GM18498 (cell line): ENCODE measurements at regions not wholly inside any gene's neighbourhood (a gene's known extent, or its start where the extent isn't known, plus 50 kb on each side); places are given as distances from the start of the nearest gene placed in this dataset.
"Not testable (repeated sequence)": the region's sequence is repeated elsewhere in the genome, so short reads cannot be mapped to it uniquely, and the experiment has no call there.

ENCODE experiments used
- ATAC-seq: cut with Tn5 transposase; IDR thresholded peaks from one replicate; pipeline ENCODE4 v1.9.1; 2021; ENCODE audit warnings: mild to moderate bottlenecking, moderate library complexity; ENCODE audit not compliant: unreplicated experiment

- ATAC-seq = no peak
Measured at GRCh38 chr4:85018983-85019382, 52.5 kb upstream of the WDFY3 start.

DNA sequence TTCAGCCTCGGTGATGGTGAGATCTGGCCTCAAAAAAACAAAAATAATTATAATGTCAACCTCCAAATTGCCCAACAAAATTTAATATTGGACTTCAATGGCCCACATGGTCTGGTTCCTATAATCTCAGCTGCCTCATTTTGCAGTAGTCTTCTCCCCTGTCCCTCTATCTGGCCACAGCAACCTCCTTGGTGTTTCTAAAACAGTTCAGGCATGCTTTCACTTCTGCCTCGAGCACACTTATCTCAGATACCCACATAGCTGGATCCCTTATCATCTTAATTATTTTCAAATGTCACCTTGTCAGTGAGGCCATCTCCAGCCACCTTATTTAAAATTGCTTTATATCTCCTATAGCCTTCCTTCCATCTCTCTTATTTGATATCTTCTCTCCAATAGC lies 52.9 kb upstream of the WDFY3 start:
- no peak for ATAC-seq

DNA sequence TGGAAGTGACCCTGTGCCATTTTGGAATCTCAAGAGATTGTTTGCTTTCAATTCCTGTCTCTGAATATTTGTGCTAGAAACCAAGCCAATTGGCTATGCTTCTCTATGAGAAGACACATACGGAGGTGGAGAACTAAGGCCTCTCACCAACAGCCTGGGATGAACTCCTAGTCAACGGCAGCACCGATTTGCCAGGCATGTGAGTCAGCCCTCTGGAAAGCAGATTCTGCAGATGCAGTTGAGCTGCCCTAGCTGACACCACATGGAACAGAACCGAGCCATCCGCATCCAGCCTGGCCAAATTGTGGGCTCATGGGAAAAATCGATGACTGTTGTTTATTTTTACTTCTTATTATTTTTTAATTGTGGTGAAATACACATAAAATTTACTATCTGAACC lies 58.2 kb upstream of the WDFY3 start:
- no peak for ATAC-seq

DNA sequence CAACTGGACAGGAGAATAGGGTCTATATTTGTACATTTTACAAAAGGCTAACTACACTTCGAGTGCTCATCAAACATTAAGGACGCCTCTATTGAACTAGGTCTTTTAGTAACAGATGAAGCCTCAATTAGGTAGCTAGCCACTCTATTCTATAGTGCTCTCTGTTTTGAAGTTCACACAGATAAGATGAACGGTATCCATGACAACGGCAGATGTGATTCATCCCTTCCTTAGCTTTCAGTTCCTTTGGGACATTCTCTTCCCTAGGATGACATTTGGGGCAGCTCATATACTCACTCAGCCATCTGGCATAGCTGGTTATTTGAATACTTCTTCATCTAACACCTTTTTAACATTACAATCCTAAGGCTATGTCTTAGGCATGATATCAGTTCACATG lies 62.4 kb upstream of the WDFY3 start:
- no peak for ATAC-seq

DNA sequence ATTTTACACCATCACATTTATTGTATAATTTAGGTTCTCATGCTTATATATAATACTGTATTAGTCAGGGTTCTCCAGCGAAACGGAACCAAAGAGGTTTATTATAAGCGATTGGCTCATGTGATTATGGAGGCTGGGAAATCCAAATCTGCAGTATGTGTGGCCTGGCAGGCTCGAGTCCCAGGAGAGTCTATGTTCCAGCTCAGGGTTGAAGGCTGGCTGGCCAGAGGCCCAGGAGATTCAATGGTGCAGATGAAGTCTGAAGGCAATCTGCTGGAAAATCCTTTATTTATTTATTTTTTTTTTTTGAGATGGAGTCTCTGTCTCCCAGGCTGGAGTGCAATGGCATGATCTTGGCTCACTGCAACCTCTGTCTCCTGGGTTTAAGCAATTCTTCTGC lies 63.0 kb upstream of the WDFY3 start:
- no peak for ATAC-seq

GRCh38 chr4:85030156-85030555 lies 63.7 kb upstream of the WDFY3 start:
- no peak for ATAC-seq

- not testable (repeated sequence) for ATAC-seq
Measured at GRCh38 chr4:85033838-85034237, 67.3 kb upstream of the WDFY3 start.

DNA sequence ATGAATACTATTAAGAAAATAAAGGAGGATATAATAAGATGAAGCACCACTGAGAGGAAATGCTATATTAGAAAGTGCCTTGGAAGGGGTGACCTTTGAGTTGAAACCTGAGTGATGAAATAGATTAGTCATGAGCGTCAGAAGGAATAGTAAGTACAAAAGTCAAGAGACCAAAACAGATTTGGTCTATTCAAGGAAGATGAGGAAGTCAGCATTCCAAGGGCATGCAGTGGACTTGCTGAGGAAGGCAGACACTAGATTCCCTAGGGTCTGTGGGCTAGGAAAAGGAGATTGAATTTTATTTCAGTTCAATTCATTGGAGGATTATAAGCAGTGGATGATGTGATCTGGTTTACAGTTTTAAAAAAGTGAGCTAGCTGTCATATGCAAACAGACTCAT lies 73.0 kb upstream of the WDFY3 start:
- no peak for ATAC-seq

- not testable (repeated sequence) for ATAC-seq
Measured at GRCh38 chr4:85043812-85044496, 77.5 kb upstream of the WDFY3 start.

- no peak for ATAC-seq
Measured at GRCh38 chr4:85050736-85051135, 84.2 kb upstream of the WDFY3 start.

- no peak for ATAC-seq
Measured at GRCh38 chr4:85051526-85051925, 85.0 kb upstream of the WDFY3 start.

DNA sequence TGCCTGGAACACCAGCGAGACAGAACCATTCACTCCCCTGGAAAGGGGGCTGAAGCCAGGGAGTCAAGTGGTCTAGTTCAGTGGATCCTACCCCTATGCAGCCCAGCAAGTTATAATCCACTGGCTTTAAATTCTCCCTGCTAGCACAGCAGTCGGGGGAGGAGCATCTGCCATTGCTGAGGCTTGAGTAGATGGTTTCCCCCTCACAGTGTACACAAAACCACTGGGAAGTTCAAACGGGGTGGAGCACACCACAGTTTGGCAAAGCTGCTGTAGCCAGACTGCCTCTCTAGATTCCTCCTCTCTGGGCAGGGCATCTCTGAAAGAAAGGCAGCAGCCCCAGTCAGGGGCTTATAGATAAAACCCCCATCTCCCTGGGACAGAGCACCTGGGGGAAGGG lies 88.4 kb upstream of the WDFY3 start:
- ATAC-seq = not testable (repeated sequence)

DNA sequence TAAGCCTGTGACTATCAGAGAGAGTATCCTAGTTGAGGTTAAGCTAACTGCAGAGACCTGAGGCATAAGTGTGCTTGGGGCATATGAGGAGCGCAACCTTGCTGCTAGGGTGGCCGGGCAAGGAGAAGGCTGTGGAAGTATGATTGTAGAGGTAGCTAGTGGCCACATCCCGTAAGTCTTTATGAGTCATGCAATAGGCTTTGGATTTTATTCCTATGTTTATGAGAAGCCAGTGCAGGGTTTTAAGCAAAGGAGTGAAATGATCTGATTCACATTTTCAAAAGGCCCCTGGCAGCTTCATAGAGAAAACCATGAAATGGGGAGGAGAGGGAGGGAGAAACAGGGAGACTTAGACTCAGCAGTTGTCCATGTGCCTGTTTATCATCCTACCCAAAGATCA lies 92.1 kb upstream of the WDFY3 start:
- no peak for ATAC-seq

DNA sequence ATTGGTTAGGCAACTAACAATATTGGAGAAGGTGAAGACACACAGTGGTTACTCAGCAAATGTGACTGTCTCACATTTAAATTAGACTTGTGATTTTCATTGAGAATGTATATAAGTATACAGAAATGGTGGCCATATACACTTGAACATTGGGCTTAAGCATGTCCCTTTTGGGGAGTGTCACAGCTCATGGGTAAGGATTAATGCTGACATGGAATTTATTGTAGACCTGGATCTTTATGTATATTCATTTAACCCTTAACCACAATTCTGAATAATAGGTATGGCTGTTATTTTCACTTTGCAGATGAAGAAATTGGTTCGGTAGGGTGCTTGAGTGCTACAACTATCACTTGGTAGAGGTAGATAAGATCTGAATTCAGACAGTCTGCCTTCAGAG lies 95.5 kb upstream of the WDFY3 start:
- ATAC-seq = no peak

- ATAC-seq = no peak
Measured at GRCh38 chr4:85062466-85062865, 96.0 kb upstream of the WDFY3 start.

DNA sequence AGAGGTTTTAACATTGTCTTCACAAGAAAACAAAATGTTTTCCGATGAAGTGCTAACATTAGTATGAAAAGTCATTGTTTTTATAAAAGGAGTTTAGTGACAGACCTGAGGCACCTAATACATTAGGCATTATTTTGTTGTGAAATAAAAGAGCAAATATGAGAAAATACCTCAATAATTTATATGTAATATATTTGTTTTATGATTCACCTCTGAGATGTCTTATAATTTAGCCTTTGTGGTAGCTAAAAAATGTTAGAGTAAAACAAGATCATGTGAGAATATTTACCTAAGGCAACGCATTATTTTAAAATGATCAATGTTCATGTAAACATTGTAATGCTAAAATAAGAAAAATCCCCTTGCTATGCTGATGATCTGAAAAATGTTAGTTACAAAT lies 100.9 kb upstream of the WDFY3 start:
- ATAC-seq = no peak

DNA sequence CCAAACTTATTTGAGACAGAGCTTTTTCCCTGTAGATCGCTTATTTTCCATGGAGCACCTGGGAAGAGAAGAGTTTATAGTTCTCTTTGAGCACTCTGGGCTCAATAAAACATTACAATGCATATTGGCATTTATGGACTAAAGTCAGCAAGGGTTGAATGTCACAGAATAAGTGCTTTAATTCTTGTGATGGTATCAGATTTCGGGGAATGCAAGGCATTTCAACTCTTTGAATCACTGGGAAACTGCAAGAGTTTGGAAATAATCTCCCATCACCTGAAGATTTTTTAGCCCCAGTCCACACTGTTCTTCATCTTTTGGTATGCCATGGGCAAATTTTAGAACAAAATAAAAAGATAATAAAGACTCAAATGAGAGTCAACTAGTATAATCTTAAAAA lies 111.5 kb upstream of the WDFY3 start:
- no peak for ATAC-seq

- no peak for ATAC-seq
Measured at GRCh38 chr4:85081196-85081595, 114.7 kb upstream of the WDFY3 start.

- ATAC-seq = peak; percentile 91
Measured at GRCh38 chr4:85084371-85085094, 118.0 kb upstream of the WDFY3 start.

- no peak for ATAC-seq
Measured at GRCh38 chr4:85086721-85087120, 120.2 kb upstream of the WDFY3 start.

DNA sequence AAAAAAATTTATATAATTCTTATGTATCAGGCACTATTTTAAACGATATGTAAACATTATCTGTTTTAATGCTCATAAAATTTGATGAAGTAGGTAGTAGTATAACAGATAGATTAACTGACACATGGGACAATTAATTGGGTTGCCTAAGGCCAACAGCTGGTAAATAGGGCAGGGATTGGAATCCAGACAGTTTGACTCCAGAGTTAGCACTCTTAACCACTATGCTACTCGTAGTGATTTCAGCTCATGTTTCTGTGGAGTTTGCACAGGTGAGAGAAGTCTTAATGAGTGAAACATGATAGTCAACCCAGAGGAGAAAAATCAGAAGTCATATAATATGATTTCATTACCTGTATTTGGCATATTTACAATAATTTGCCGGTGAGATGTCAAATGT lies 126.0 kb upstream of the WDFY3 start:
- no peak for ATAC-seq

- no peak for ATAC-seq
Measured at GRCh38 chr4:85092943-85093342, 126.5 kb upstream of the WDFY3 start.

DNA sequence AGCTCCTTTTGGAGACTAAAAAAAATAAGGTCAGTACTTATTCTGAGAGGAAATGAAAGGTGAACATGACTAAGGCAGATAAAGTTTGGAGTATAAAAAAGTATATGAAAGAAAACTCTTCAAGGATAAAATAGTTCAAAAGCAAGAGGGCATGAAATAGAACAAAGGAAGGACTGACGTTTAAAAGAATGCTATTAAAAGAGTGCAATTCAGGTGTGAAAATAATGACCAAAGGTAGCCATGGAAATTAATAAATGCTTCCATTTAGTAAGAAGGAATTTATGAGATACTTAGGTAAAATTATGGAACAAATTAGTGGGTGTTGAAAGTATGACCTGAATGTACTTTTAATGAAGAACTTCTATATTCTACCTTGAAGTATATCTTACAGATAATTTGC lies 128.2 kb upstream of the WDFY3 start:
- ATAC-seq = no peak
